ENCODE measurements at regions not wholly inside any gene's neighbourhood (a gene's known extent, or its start where the extent isn't known, plus 50 kb on each side); places are given as distances from the start of the nearest gene placed in this dataset.
"Not testable (repeated sequence)": the region's sequence is repeated elsewhere in the genome, so short reads cannot be mapped to it uniquely, and the experiment has no call there.

DNA sequence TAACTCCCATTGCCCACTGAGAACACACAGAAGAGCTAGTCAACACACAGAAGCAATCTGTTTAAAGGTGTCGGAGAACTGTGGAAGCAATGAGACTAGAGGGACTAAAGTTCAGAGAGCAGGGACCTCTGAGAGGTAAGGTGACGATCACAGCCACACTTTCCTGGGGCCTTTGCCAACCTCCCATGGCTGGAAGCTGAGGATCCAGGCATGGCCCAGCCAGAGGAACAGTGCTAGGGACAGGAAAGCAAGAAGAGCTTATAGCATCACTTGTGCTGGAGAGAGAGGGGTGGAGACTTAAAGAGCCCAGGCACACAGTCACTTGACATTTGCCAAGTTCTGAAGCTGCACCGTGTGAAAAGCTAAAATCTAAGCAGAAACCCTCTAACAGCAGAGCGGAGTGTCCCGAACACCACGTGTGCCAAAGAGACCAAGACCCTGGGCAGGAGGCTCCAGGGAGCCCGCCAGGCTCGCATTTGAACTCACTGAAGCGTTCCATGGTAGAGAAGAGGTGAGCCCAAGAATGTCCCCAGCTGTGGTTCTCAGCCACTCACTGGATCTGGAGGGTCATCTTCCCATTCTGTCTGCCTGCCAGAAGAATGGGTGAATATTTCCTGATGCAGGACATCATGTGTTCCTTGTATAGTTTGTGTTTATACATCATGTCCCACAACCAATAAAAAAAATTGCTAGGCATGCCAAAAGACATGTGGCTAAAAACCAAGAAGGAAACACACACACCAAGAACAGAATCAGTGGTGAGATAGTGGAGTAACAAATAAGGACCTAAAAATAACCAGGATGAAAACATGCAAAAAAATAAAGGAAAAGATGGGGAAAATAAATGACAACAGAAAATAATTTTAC, 174.0 kb upstream of the C14orf180 start:
- Histone ChIP-seq H3K4me3 (no peak overlapping the region), H3K36me3 (no peaks in the 10 kb centered on the region), H3K9me3 (no peaks in the 10 kb centered on the region), H3K4me1 (replicated peaks) (no peaks in the 10 kb centered on the region), H3K27me3 (replicated peaks; ENCODE audit: insufficient read depth) (no peaks in the 10 kb centered on the region), H3K27ac (no peak overlapping the region)
- TF ChIP-seq, protein P1, sequence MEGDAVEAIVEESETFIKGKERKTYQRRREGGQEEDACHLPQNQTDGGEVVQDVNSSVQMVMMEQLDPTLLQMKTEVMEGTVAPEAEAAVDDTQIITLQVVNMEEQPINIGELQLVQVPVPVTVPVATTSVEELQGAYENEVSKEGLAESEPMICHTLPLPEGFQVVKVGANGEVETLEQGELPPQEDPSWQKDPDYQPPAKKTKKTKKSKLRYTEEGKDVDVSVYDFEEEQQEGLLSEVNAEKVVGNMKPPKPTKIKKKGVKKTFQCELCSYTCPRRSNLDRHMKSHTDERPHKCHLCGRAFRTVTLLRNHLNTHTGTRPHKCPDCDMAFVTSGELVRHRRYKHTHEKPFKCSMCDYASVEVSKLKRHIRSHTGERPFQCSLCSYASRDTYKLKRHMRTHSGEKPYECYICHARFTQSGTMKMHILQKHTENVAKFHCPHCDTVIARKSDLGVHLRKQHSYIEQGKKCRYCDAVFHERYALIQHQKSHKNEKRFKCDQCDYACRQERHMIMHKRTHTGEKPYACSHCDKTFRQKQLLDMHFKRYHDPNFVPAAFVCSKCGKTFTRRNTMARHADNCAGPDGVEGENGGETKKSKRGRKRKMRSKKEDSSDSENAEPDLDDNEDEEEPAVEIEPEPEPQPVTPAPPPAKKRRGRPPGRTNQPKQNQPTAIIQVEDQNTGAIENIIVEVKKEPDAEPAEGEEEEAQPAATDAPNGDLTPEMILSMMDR (IDR thresholded peaks at IDR 0.05), result no peak
- TF ChIP-seq POLR2AphosphoS5 (IDR thresholded peaks at IDR 0.05), result peak; percentile 86
- WGBS, result 43% methylated on average over 9 of the region's 9 CpGs
- no peak for DNase-seq (ENCODE audit: low spot score)
- intact Hi-C loops (cut with DNase I), result no loop called here

DNA sequence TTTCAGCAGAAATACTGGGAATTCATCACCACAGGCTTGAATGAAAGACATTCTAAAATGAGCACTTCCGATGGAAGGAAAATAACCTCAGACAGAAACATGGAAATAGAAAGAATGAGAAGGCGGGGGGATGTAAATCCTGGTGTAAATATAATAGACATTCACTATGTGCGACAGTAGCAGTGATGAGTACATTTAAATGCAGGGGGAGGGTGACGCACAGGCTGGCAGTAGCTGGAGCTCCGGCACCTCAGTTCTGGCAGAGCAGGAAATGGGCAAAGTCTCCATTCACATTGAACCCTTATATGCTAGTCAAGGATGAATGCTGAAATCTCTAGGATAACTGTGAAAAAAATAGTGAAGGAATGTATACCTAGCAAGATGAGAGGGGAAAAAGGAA, 172.7 kb upstream of the C14orf180 start:
- Histone ChIP-seq H3K9me3 (no peaks in the 10 kb centered on the region), H3K27me3 (replicated peaks; ENCODE audit: insufficient read depth) (no peaks in the 10 kb centered on the region), H3K27ac (no peak overlapping the region), H3K4me3 (no peak overlapping the region), H3K36me3 (no peaks in the 10 kb centered on the region), H3K4me1 (replicated peaks) (no peaks in the 10 kb centered on the region)
- intact Hi-C loops (cut with DNase I), result no loop called here
- TF ChIP-seq, protein P1 (IDR thresholded peaks at IDR 0.05), result no peak
- TF ChIP-seq POLR2A (IDR thresholded peaks at IDR 0.05), result no peak
- no peak for TF ChIP-seq POLR2AphosphoS5 (IDR thresholded peaks at IDR 0.05)
- WGBS, result 70% methylated on average over 5 of the region's 5 CpGs
- no peak for DNase-seq (ENCODE audit: low spot score)

DNA sequence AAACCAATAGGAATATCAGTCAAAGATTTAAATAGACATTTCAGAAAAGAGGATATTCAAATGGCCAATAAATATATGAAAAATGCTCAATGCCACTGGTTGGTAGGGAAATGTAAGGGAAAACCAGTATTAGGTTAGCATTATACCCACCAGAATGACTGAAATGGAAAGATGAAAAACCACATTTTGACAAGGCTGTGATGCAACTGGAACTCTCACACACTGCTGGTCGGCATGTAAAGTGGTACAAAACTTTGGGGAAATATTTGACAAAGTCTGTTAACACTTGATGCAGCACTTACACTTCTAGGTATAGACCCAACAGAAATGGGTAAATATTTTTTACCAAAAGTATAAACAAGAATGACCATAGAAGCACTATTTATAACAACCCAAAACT, 163.2 kb upstream of the C14orf180 start:
- no peaks in the 10 kb centered on the region for H3K4me1 ChIP-seq (replicated peaks)
- intact Hi-C loops (cut with DNase I), result no loop called here
- TF ChIP-seq POLR2A (IDR thresholded peaks at IDR 0.05), result no peak
- TF ChIP-seq, protein P1 (IDR thresholded peaks at IDR 0.05), result no peak
- no peak for TF ChIP-seq POLR2AphosphoS5 (IDR thresholded peaks at IDR 0.05)
- no peak overlapping the region for H3K4me3 ChIP-seq
- H3K9me3 ChIP-seq, result no peaks in the 10 kb centered on the region
- no peaks in the 10 kb centered on the region for H3K36me3 ChIP-seq
- 77% methylated on average over 1 of the region's 1 CpG for WGBS
- H3K27me3 ChIP-seq (replicated peaks; ENCODE audit: insufficient read depth), result no peaks in the 10 kb centered on the region
- no peak overlapping the region for H3K27ac ChIP-seq
- no peak for DNase-seq (ENCODE audit: low spot score)

DNA sequence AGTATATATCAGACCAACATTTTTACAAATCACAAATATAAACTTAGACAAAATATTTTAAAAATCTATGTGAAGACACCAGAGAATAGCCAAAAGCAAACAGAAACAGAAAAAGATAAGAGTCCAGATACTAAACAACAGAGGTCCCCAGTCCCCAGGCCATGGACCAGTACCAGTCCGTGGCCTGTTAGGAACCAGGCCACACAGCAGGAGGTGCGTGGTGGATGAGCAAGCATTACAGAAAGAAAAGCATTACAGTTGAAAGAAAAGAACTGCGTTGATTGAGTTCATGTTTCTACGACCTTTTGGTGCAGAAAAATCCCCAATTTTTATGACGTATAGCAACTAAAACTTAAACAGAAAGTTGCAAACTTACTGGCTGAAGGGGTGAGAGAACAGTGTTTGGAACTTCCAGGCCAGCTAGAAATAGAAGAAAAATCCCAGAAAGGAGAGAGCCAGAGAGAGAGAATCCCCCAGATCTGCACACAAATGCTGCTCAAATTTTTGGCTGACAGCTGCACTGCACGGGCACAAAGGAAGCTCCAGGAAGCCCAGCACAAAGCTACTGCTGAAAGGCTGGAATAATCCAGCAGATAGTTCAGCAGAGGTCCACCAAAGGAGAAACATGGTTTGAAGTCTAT, 159.6 kb upstream of the C14orf180 start:
- no peaks in the 10 kb centered on the region for H3K4me1 ChIP-seq (replicated peaks)
- no peaks in the 10 kb centered on the region for H3K27me3 ChIP-seq (replicated peaks; ENCODE audit: insufficient read depth)
- H3K4me3 ChIP-seq, result no peak overlapping the region
- no peak for DNase-seq (ENCODE audit: low spot score)
- no peak overlapping the region for H3K27ac ChIP-seq
- no peak for TF ChIP-seq POLR2AphosphoS5 (IDR thresholded peaks at IDR 0.05)
- no peak for TF ChIP-seq POLR2A (IDR thresholded peaks at IDR 0.05)
- TF ChIP-seq, protein P1 (IDR thresholded peaks at IDR 0.05), result no peak
- intact Hi-C loops (cut with DNase I), result no loop called here
- no peaks in the 10 kb centered on the region for H3K9me3 ChIP-seq
- no peaks in the 10 kb centered on the region for H3K36me3 ChIP-seq
- WGBS, result 88% methylated on average over 6 of the region's 6 CpGs

DNA sequence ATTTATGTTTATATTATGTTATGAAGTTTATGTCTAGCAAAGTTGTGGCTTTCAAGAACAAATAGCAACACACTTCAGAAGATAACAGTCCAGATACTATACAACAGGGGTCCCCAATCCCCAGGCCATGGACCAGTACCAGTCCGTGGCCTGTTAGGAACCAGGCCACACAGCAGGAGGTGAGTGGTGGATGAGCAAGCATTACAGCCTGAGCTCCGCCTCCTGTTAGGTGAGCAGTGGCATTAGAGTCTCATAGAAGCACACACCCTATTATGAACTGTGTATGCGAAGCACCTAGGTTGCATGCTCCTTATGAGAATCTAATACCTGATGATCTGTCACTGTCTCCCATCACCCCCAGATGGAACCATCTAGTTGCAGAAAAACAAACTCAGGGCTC, 159.0 kb upstream of the C14orf180 start:
- WGBS, result 88% methylated on average over 3 of the region's 3 CpGs
- H3K4me3 ChIP-seq; H3K36me3 ChIP-seq; H3K27me3 ChIP-seq (replicated peaks; ENCODE audit: insufficient read depth); H3K27ac ChIP-seq; H3K9me3 ChIP-seq; H3K4me1 ChIP-seq (replicated peaks); intact Hi-C loops (cut with DNase I); DNase-seq (ENCODE audit: low spot score): not testable (repeated sequence)
